Muscle layer of duodenum (tissue), 2 donors: ENCODE measurements at regions not wholly inside any gene's neighbourhood (a gene's known extent, or its start where the extent isn't known, plus 50 kb on each side); places are given as distances from the start of the nearest gene placed in this dataset.

Experiments used
- H3K27ac ChIP-seq: one replicate; pipeline ENCODE4 v1.7.0; 2013; ENCODE audit warnings: mild to moderate bottlenecking, low read length
- H3K27me3 ChIP-seq: one replicate; pipeline ENCODE4 v1.7.0; 2013; ENCODE audit warnings: low read depth, mild to moderate bottlenecking, control low read depth, low read length
- H3K36me3 ChIP-seq, 2 donors: one replicate each; pipeline ENCODE4 v1.7.0; 2013; ENCODE audit warnings: low read length in 2 of 2, control low read depth in 1 of 2, mild to moderate bottlenecking in 1 of 2; ENCODE audit not compliant: insufficient read depth in 2 of 2, control insufficient read depth in 1 of 2
- H3K4me1 ChIP-seq, 2 donors: one replicate each; pipeline ENCODE4 v1.7.0; 2013; ENCODE audit warnings: low read length in 2 of 2, mild to moderate bottlenecking in 2 of 2, control low read depth in 1 of 2, moderate library complexity in 1 of 2; ENCODE audit not compliant: insufficient read depth in 2 of 2, control insufficient read depth in 1 of 2
- H3K4me3 ChIP-seq, 2 donors: one replicate each; pipeline ENCODE4 v1.7.0; 2013; ENCODE audit warnings: low read length in 2 of 2, low read depth in 1 of 2, mild to moderate bottlenecking in 1 of 2
- H3K9me3 ChIP-seq, 2 donors: one replicate each; pipeline ENCODE4 v1.7.0; 2013; ENCODE audit warnings: low read length in 2 of 2, control low read depth in 1 of 2, mild to moderate bottlenecking in 1 of 2; ENCODE audit not compliant: control insufficient read depth in 1 of 2
- donor health status: healthy.

DNA sequence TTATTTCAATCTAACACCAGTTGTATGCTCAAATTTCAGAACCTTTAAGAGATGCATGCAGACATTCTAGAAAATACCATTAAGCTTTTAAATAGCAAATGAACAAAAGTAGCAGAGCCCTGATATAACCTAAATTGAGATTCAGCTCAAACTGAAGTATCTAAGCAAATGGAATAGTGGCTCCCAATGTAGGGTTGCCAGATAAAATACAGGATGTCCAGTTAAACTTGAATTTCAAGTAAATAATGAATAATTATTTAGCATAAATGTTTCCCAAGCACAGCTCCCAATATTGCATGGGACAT, 171.1 kb upstream of the ATP11B start:
- no peaks in the 10 kb centered on the region for H3K9me3 ChIP-seq
- no peak overlapping the region for H3K27ac ChIP-seq
- H3K4me1 ChIP-seq = no peaks in the 10 kb centered on the region
- no peaks in the 10 kb centered on the region for H3K27me3 ChIP-seq
- no peak overlapping the region for H3K4me3 ChIP-seq
- H3K36me3 ChIP-seq = no peaks in the 10 kb centered on the region

DNA sequence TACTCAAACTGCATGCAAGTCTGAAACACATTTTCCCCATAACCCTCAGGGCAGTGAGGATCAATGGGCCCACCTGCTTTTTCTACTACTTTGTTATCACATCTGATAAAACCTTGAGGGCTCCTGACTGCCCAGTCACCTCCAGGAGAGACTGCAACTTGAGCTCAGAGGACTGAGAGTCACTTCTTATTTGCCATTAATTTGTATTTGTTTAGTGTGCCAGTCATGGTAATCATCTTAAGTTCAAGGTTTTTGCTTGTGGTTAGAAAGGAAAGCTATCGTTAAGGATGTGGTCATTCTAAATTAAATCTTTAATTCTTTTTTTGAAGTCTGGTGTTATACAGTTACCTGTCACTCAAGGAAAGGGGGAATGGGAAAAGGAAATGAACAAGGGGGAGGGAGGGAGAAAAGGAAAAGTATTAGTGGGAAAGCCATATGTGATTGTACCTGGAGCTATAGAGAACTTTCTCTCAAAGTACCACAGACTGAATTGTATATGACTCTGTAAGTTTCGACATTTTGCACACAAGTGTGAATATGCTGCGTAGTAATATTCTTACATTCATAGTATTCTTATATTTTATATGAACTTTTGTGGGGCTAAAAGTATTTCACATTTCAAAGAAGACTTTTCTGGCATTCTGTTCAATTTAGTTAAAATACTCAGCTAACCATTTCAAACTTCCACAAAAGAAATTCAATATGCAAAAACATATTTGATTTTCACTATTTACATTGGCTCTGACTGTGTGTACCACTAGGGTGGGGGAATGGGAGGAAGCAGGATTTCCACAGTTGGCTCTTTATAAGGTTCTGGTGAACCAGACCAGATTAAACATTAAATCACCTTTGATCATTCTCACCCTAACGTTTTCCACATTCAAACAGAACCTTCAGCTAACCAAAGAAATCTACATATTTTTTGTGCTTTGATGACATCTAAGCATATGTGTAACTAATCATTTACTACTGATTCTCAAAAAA, 166.5 kb upstream of the ATP11B start:
- Histone ChIP-seq H3K9me3 (no peaks in the 10 kb centered on the region), H3K4me3 (no peak overlapping the region), H3K27me3 (no peaks in the 10 kb centered on the region), H3K4me1 (no peaks in the 10 kb centered on the region), H3K36me3 (no peaks in the 10 kb centered on the region), H3K27ac (no peak overlapping the region)

DNA sequence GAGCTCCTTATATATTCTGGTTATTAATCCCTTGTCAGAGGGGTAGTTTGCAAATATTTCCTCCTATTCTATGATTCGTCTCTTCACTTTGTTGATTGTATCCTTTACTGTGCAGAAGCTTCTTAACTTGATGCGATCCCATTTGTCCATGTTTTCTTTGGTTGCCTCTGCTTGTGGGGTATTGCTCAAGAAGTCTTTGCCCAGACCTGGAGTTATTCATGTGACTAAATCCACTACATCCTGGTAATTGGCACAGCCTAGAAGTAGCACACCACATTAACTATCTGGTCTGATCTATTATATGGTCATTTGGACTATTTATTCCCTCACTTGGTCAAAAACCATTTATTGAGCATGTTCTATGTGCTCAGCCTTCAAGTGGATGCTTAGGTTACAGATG, 164.8 kb upstream of the ATP11B start:
- Histone ChIP-seq H3K4me3 (no peak overlapping the region), H3K27ac (no peak overlapping the region), H3K27me3 (no peaks in the 10 kb centered on the region), H3K36me3 (no peaks in the 10 kb centered on the region), H3K9me3 (no peaks in the 10 kb centered on the region), H3K4me1 (no peaks in the 10 kb centered on the region)

DNA sequence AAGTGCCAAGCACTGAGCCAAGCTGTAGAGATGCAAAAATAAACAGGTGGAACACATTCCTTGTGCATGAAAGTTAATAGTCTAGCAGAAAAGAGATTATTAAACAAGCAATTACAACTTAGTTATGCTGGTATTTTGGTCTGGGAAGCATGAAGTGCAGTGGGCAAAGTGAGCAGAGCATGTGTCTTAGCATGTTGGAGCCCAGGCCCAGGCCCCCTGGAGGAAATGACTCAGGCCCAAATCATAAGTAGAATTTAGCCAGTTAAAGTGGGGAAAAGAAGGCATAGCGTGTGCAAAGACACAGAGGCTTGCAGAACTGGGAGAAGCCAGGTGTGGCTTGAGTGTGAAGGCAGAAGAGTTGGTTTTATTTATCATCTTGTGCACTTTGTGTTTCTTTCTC, 163.8 kb upstream of the ATP11B start:
- Histone ChIP-seq H3K9me3 (no peaks in the 10 kb centered on the region), H3K27ac (no peak overlapping the region), H3K27me3 (no peaks in the 10 kb centered on the region), H3K4me1 (no peaks in the 10 kb centered on the region), H3K4me3 (no peak overlapping the region), H3K36me3 (no peaks in the 10 kb centered on the region)

DNA sequence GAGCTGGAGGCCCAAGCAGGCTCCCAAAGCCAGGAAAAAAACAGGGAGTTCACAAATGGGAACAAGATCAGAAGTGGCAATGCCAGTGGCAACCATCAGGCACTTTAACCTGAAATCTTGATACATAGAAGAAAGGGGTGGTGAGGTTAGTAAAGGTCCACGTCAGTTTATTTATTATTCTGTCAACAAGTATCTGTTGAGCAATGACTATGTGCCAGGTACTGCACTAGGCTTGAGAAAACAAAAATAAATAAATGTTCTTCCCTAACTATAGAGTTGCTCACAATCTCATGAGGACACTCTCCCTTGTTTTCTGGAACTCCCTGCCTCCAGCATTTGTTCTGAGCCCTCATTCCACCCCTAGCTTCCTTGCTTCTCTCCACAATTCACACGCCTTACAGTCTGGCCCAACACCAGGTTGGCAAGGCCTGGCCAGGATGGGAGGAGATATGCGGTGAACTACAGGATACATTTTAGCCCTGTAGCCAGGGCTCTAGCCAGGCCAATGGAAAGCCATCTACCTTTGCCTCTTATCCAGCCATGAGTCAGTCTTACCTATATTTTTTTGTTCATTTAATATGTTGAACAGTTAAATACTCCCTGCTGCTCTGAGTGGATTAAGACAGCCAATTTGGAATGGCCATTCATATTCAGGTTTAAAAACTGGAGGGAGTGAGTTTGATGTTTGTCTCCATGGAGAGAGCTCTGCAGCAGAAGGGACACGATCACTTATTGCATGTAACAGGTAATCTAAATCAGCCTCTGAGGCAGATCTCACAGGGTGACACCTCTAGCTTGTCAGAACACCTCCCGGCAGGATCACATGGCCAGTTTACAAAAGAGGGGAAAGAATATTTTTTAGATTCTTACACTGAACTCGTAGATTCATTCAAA, 161.9 kb upstream of the ATP11B start:
- Histone ChIP-seq H3K36me3 (no peaks in the 10 kb centered on the region), H3K4me3 (no peak overlapping the region), H3K27ac (no peak overlapping the region), H3K9me3 (no peaks in the 10 kb centered on the region), H3K27me3 (no peaks in the 10 kb centered on the region), H3K4me1 (no peaks in the 10 kb centered on the region)

DNA sequence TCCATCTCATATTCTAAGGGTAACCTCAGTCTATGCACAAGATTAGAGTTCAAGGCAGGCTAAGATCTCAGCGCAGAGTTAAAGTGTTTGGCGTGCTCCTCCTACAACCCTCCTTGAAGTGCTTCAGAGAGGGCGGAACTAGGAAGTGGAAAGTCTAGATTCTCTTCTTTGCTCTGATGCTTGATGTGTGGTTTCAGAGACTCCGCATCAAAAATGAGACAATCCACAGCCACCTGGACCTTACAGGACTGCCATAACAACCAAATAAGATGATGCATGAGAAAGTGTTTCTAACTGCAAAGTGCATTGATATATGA, 161.3 kb upstream of the ATP11B start:
- H3K27me3 ChIP-seq = no peaks in the 10 kb centered on the region
- no peak overlapping the region for H3K27ac ChIP-seq
- H3K4me1 ChIP-seq = no peaks in the 10 kb centered on the region
- no peak overlapping the region for H3K4me3 ChIP-seq
- H3K9me3 ChIP-seq = no peaks in the 10 kb centered on the region
- H3K36me3 ChIP-seq = no peaks in the 10 kb centered on the region

DNA sequence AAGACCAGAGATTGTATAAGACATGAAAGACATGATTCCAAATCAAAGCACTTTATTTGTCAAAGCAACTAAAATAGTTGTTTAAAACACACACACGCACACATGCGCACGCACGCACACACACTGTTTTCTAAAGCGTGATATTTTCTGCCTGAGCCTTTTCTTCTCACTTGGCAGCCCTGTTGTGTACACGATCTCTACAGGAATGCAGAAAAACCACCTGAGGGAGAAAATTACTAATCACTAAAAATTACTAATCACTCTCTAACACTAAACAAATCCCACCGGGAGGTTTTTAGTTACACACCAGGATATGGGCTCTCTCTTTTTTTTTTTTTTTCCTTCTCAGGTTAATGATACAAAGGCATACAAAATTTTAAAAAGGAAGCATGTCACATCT, 160.1 kb upstream of the ATP11B start:
- Histone ChIP-seq H3K27ac (no peak overlapping the region), H3K4me1 (no peaks in the 10 kb centered on the region), H3K36me3 (no peaks in the 10 kb centered on the region), H3K4me3 (no peak overlapping the region), H3K27me3 (no peaks in the 10 kb centered on the region), H3K9me3 (no peaks in the 10 kb centered on the region)

DNA sequence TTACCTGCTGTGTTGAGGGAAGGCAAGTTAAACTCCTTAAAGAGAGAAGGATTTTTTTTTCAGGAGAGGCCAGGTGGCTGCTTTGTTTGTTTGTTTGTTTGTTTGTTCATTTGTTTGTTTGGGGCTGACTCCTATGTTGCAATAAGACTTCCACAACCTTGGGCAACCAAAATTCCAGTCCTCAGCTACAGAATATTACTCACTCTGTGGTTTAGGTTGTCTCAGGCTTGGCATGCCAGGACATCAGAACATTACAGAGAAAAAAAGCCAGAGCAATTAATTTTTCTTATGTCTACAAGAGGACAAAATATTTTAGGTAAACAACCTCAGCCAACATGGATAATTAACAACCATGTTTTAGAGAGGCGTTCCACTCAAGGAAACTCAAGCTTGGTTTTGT, 156.7 kb upstream of the ATP11B start:
- Histone ChIP-seq H3K4me3 (no peak overlapping the region), H3K27me3 (no peaks in the 10 kb centered on the region), H3K36me3 (no peaks in the 10 kb centered on the region), H3K9me3 (peaks cover 0 to 5% of the 10 kb centered on the region in 2 donors), H3K27ac (no peak overlapping the region), H3K4me1 (no peaks in the 10 kb centered on the region)

DNA sequence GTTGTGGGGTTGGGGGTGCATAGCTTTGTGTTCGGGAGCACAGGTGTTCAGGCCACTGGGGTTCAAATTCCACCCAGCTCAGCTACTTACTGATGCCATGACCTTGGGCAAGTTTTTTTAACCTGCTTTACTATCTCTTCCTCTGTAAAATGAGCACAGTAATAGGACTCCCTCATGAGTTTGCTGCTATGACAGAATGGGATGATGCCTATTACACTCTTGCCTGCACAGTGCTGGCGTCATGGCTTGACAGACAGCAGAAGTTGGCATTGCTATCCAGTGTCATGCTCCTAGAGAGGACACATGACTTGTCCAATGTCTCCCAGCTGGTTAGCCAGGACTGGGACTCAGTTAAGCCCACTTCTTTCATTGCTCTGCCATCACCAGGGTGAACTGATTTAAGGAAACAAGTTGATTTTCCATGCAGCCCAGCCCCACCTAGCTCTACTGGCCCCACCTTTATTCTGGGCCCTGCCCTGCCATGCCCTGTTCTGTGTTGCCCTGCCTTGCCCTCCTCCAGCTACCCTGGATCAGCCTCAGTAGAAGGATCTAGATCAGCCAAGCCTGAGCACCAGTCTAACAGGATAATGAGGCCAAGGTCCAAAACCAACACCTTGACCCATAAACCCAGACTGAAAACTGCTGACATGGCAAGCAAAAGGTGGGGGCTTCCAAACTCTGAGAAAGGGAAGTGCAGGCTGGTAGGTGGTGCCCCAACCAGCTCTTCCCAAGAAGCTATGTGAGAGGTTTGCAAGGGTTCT, 155.8 kb upstream of the ATP11B start:
- Histone ChIP-seq H3K27me3 (no peaks in the 10 kb centered on the region), H3K4me1 (no peaks in the 10 kb centered on the region), H3K4me3 (no peak overlapping the region), H3K36me3 (no peaks in the 10 kb centered on the region), H3K9me3 (peaks cover 0 to 5% of the 10 kb centered on the region in 2 donors), H3K27ac (no peak overlapping the region)

DNA sequence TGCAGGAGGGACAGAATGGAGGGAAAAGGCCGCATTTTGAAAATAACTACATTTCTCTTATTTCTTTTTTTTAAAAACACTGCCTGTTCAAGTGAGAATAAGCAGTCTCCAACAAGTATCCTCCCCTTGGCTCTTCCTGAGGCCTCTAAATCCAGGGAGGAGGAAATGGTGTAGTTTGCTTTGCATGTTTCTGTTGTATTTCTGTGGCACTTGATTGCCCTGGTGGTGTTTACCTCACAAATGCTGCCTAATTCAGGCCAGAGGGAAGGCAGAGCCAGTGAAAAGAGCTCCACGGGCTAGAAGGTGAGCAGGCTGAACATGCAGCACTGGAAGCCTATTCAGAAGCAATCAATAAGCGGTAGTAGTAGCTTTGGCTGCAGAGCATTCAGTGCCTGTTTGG, 149.3 kb upstream of the ATP11B start:
- Histone ChIP-seq H3K27me3 (no peaks in the 10 kb centered on the region), H3K9me3 (peaks cover 0 to 5% of the 10 kb centered on the region in 2 donors), H3K4me1 (no peaks in the 10 kb centered on the region), H3K27ac (no peak overlapping the region), H3K4me3 (no peak overlapping the region), H3K36me3 (no peaks in the 10 kb centered on the region)

DNA sequence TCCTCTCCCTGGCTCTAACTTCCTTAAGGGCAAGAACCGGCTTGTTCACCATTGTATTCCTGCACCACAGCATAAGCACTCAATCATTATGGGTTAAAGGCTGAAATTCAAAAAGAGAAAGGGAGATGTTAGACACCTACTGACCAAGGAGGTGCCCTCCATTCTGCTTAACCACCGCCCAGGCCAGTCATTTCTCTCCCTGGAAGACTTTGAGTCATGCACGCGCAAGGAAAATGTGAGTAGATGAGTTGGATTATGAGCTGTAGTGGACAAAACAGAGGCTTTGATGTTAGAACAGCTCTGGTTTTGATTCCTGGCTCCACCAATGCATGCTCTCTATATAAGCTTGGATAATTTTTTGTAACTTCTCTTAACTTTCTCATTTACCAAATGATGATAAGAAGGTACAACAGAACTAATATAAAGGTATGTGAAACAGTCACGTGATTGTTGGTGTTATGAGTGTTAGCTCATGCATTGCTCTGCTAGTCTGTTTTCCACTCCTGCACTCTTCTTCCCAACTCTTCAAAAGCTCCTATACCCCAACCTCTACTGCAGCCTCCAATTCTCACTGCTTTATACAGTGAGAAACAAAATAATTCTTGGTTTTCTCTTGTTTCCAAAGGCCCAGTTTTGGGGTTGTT, 148.4 kb upstream of the ATP11B start:
- no peaks in the 10 kb centered on the region for H3K27me3 ChIP-seq
- H3K9me3 ChIP-seq = peaks cover 0 to 5% of the 10 kb centered on the region in 2 donors
- H3K36me3 ChIP-seq = no peaks in the 10 kb centered on the region
- no peaks in the 10 kb centered on the region for H3K4me1 ChIP-seq
- no peak overlapping the region for H3K27ac ChIP-seq
- no peak overlapping the region for H3K4me3 ChIP-seq
